ENCODE measurements at regions not wholly inside any gene's neighbourhood (a gene's known extent, or its start where the extent isn't known, plus 50 kb on each side); places are given as distances from the start of the nearest gene placed in this dataset.

DNA sequence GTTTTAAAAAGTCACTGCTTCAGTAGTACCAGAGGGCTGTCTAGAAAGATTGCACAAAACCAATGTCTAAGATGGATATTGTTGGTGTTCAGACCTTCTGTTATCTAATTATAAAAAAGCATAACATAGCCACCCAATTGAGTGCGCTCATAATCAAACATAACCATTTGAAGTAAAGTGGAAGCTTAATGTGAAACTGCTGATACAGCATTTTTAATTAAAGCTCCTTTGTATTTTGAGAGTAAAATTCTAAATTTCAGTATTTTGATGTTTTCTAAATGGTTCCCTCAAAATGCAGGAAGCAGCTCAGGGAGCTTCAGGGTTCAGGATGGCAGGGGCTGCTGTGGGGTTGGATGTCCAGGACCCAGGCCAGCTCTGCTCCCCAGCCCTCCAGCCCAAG, 291.8 kb upstream of the ZFP64 start:
- no peak for DNase-seq (ENCODE audit: low read depth)
- TF ChIP-seq, protein P1, sequence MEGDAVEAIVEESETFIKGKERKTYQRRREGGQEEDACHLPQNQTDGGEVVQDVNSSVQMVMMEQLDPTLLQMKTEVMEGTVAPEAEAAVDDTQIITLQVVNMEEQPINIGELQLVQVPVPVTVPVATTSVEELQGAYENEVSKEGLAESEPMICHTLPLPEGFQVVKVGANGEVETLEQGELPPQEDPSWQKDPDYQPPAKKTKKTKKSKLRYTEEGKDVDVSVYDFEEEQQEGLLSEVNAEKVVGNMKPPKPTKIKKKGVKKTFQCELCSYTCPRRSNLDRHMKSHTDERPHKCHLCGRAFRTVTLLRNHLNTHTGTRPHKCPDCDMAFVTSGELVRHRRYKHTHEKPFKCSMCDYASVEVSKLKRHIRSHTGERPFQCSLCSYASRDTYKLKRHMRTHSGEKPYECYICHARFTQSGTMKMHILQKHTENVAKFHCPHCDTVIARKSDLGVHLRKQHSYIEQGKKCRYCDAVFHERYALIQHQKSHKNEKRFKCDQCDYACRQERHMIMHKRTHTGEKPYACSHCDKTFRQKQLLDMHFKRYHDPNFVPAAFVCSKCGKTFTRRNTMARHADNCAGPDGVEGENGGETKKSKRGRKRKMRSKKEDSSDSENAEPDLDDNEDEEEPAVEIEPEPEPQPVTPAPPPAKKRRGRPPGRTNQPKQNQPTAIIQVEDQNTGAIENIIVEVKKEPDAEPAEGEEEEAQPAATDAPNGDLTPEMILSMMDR (conservative IDR thresholded peaks at IDR 0.05; ENCODE audit: control insufficient read depth, insufficient read depth, low read depth, low read length): no peak
- no peak overlapping the region for H3K4me3 ChIP-seq (ENCODE audit: control insufficient read depth, low read depth, low read length)

DNA sequence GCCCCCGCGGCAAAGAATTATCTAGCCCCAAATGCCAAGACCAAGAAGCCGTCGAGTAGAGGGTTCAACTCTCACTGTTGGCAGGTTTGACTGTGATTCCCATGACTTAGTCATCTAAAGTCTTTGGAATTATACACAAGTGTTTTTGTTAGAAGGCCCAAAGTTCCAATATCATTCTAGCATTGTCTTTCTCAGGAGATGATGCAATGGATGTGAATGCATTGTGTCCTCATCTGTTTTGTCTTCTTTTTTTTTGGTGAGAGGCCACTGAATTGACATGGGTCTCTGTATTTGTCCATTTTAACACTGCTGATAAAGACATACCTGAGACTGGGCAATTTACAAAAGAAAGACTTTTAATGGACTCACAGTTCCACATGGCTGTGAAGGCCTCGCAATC, 290.5 kb upstream of the ZFP64 start:
- H3K4me3 ChIP-seq (ENCODE audit: control insufficient read depth, low read depth, low read length): no peak overlapping the region
- TF ChIP-seq, protein P1 (conservative IDR thresholded peaks at IDR 0.05; ENCODE audit: control insufficient read depth, insufficient read depth, low read depth, low read length): no peak
- no peak for DNase-seq (ENCODE audit: low read depth)

DNA sequence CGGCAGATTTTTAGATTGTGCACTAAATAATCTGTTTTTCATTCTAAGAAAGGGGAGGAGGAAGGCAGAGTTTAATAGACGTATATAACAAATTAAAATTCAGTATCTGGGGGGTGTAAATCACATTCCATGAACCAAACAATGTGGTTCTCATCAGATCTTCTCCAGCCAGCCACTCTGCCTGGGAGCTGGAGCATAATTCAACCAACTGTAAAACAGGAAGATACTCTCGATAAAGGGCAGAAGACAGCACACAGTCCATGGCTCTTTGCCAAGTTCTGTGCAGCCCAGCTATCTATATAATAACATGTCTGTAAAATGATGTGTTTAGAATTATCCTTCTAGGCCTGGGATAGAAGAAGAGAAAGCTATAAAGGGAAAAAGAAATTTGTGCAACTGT, 289.9 kb upstream of the ZFP64 start:
- TF ChIP-seq, protein P1 (conservative IDR thresholded peaks at IDR 0.05; ENCODE audit: control insufficient read depth, insufficient read depth, low read depth, low read length): no peak
- DNase-seq (ENCODE audit: low read depth): no peak
- no peak overlapping the region for H3K4me3 ChIP-seq (ENCODE audit: control insufficient read depth, low read depth, low read length)

DNA sequence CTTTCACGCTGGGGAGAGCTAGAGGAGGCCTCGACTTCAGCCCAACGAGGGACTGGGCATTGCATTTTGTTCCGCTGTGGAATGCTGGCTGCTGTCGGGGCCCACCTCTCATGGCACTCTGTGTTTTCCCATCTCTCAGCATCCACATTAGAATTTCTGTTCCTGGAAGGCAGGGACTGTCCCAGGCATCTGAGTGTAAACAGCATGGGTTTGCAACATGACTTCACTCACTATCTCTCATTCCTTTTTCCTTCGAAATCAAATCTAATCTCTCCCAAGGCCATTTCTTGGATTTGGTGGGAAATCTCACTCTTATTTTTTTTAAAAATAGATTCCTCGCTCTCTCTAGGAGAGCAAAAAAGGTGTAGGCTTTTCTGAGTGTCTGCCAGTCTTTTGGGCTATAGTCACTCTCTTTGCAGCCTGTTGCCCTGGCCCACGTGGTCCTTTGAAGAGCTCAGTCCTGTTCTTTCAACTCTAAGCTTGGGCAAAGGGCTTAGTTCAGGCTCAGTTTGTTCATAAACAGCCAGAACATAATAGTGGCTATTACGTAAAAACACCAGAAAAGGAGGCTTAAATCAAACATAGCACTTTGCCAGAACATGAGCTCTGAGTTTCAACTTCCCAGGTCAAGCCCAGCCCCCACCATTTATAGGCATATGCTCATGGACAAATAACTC, 284.6 kb upstream of the ZFP64 start:
- no peak overlapping the region for H3K4me3 ChIP-seq (ENCODE audit: control insufficient read depth, low read depth, low read length)
- TF ChIP-seq, protein P1 (conservative IDR thresholded peaks at IDR 0.05; ENCODE audit: control insufficient read depth, insufficient read depth, low read depth, low read length): no peak
- no peak for DNase-seq (ENCODE audit: low read depth)

DNA sequence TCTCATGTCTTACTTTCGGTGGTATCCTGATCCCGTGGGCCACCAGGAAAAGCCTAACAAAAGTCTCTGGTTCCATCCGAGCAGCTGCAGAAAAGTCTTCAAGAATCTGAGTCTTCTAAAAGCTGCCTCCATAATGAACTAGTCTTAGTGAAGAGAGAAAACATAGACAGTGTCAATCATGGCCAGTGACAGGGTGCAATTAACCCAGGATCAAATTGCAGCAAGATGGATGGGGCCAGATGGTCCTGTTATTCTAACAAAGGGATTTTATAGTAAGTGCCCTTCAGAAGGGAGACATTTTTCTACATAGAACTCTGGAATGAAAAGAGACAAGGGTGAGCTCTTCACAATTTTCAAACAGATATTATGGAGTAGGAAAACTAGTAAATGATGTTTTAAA, 281.6 kb upstream of the ZFP64 start:
- TF ChIP-seq, protein P1 (conservative IDR thresholded peaks at IDR 0.05; ENCODE audit: control insufficient read depth, insufficient read depth, low read depth, low read length): no peak
- no peak for DNase-seq (ENCODE audit: low read depth)
- H3K4me3 ChIP-seq (ENCODE audit: control insufficient read depth, low read depth, low read length): no peak overlapping the region

DNA sequence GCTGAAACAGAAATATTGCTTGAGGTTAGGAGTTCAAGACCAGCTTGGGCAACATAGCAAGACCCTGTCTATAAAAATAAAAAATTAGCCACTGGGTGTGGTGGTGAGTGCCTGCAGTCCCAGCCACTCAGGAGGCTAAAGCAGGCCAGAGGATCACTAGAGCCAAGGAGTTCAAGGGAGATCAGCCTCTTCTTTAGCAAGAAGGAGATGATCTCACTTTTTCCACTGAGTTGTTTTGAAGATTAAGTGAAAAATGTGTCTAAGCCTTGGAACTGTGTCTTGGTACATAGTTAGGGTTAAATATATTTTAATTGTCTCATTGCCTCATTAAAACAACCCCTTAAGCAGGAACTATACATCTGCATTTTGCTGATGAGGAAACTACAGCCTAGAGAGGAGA, 279.0 kb upstream of the ZFP64 start:
- H3K4me3 ChIP-seq (ENCODE audit: control insufficient read depth, low read depth, low read length): no peak overlapping the region
- no peak for DNase-seq (ENCODE audit: low read depth)
- TF ChIP-seq, protein P1 (conservative IDR thresholded peaks at IDR 0.05; ENCODE audit: control insufficient read depth, insufficient read depth, low read depth, low read length): no peak

DNA sequence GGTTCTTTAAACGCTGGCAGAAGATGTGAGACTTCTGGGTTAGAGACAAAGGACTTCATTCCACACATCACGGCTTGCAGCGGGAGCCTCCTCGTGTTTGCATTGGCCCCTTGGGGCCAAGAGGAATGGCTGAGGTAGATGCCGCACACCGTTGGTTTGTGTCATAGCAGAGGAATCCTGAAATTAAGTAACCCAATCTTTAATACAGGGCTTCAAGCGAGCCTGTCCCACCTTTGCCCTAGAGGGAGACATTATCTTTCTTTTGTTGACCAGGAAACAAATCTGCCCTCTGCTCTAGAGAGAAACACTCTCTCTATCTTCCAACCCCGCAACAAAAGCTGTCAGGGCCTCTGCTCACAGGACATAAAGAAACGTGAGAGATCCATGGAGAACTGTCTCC, 277.5 kb upstream of the ZFP64 start:
- DNase-seq (ENCODE audit: low read depth): no peak
- no peak overlapping the region for H3K4me3 ChIP-seq (ENCODE audit: control insufficient read depth, low read depth, low read length)
- TF ChIP-seq, protein P1 (conservative IDR thresholded peaks at IDR 0.05; ENCODE audit: control insufficient read depth, insufficient read depth, low read depth, low read length): no peak
